ENCODE measurements at regions not wholly inside any gene's neighbourhood (a gene's known extent, or its start where the extent isn't known, plus 50 kb on each side); places are given as distances from the start of the nearest gene placed in this dataset.

DNA sequence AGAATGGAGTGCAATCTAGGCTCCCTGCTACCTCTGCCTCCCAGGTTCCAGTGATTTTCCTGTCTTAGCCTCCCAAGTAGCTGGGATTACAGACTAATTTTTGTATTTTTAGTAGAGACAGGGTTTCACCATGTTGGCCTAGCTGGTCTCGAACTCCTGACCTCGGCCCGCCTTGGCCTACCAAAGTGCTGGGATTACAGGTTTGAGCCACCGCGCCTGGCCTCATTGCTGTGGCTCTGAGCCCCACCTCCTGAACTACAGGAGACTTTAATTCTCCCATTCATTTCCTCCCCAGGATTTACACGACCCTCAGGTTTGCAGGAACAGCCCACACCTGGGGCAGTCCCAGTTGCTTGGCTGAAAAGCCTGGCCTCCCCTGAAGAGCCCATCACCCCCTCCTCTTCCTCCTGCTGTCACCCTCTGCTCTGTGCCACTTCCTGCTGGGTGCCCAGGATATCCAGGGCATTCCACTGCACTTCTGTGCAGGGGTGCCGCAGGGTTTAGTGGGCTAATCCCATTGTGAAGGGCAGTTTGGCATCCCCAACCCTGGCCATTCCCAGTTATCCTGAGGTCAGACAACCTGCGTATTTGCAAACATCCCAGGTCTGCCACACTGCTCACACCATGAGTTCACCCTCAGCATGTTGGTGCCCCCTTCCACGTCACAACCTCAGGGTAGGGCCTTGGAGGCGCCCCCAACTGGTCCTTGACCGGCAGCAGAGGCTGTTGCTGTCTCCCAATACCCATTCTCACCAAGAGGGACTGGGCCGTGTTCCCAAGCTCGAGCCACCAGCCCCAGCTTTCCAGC, 265.0 kb upstream of the IRX4 start:
- DNase-seq, result no peak
- intact Hi-C loops (cut with DNase I), result no loop called here
- Histone ChIP-seq H3K9me3 (no peaks in the 10 kb centered on the region), H3K27me3 (no peaks in the 10 kb centered on the region), H3K4me1 (no peaks in the 10 kb centered on the region), H3K36me3 (no peaks in the 10 kb centered on the region), H3K27ac (no peak overlapping the region), H3K4me3 (no peak overlapping the region)
- WGBS, 2 donors, result 58 to 69% methylated on average over 13 of the region's 13 CpGs
- no peak for FAIRE-seq
- no peak for ATAC-seq
- no peak for TF ChIP-seq CTCF (IDR thresholded peaks at IDR 0.05)

DNA sequence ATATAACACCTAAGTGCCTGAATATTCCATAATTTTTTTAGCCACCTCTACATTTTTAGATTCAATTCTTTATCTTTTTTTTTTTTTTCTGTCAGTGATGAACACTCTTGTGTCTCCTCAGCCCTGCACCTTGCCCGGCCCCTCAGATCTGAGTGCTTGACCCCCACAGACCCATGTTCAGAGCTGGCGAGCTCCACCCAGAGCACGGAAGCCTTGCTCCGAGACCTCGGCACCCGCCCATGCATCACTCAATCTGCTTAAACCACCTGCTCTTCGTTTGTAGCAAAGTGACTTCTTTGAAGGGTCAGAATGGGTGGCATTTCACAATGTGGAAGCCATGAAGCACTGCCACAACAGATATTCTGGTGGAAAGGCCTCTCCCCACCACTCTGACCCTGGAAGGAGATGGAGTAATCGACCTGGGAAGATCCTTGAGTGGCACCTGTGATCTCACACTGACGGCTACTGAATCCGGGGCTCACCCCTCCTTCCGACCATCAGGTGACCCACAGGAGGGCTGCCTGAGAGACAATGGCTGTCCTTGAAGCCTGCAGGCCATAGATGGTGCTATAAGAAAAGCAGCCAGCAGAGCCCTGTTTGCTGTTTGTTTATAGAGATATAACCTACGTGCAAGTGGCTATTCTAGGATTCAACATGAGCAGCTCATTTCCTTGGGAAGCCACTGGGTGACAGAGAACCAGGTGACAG, 261.1 kb upstream of the IRX4 start:
- H3K9me3 ChIP-seq, result no peaks in the 10 kb centered on the region
- no peak for TF ChIP-seq CTCF (IDR thresholded peaks at IDR 0.05)
- DNase-seq (no peak), ATAC-seq (no peak), FAIRE-seq (no peak)
- no peak overlapping the region for H3K27ac ChIP-seq
- WGBS, 2 donors, result 56% methylated on average over 12 of the region's 12 CpGs
- H3K27me3 ChIP-seq, result peaks cover 0 to 4% (median 0%) of the 10 kb centered on the region in 4 donors
- no peaks in the 10 kb centered on the region for H3K4me1 ChIP-seq
- H3K36me3 ChIP-seq, result no peaks in the 10 kb centered on the region
- intact Hi-C loops (cut with DNase I), result no loop called here
- no peak overlapping the region for H3K4me3 ChIP-seq

- Histone ChIP-seq H3K27ac (no peak overlapping the region), H3K36me3 (no peaks in the 10 kb centered on the region), H3K4me1 (no peaks in the 10 kb centered on the region), H3K27me3 (peaks cover 0 to 4% (median 0%) of the 10 kb centered on the region in 4 donors), H3K9me3 (no peaks in the 10 kb centered on the region), H3K4me3 (no peak overlapping the region)
- intact Hi-C loops (cut with DNase I), result no loop called here
- DNase-seq, result no peak
- FAIRE-seq, result no peak
- no peak for ATAC-seq
- WGBS, 2 donors, result 75 to 84% methylated on average over 11 of the region's 11 CpGs
- no peak for TF ChIP-seq CTCF (IDR thresholded peaks at IDR 0.05)
These were observed 260.4 kb upstream of the IRX4 start for GRCh38 chr5:2143088-2143487.

DNA sequence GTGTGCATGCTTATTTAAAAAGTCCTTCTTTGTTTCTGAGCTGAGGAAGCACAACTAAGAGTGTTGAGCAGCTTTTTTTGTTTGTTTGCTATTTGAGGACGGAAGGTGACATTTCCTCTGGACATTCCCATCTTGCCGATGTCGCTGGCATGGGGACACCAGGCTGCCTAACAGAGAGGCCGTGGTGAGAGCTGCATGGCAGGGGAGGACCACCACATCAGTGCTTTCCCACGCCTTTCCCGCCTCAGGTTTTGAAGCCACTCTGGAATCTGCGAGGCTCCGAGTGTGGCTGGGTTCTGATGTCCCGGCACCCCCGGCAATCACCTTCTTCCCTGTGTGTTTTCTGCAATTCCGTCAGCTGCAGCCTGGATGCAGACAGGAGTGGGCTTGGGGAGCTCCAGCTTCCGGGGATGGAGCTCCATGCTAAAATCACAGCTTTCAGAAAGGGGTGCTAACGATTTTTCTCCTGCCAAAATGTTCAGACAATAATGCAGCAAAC, 259.8 kb upstream of the IRX4 start:
- ATAC-seq, result no peak
- Histone ChIP-seq H3K27ac (no peak overlapping the region), H3K9me3 (no peaks in the 10 kb centered on the region), H3K4me3 (no peak overlapping the region), H3K36me3 (no peaks in the 10 kb centered on the region), H3K27me3 (peaks cover 0 to 4% (median 0%) of the 10 kb centered on the region in 4 donors), H3K4me1 (no peaks in the 10 kb centered on the region)
- intact Hi-C loops (cut with DNase I), result no loop called here
- 39 to 49% methylated on average over 13 of the region's 13 CpGs for WGBS, 2 donors
- no peak for DNase-seq
- no peak for FAIRE-seq
- TF ChIP-seq CTCF (IDR thresholded peaks at IDR 0.05), result no peak
